ENCODE measurements at regions not wholly inside any gene's neighbourhood (a gene's known extent, or its start where the extent isn't known, plus 50 kb on each side); places are given as distances from the start of the nearest gene placed in this dataset.

DNA sequence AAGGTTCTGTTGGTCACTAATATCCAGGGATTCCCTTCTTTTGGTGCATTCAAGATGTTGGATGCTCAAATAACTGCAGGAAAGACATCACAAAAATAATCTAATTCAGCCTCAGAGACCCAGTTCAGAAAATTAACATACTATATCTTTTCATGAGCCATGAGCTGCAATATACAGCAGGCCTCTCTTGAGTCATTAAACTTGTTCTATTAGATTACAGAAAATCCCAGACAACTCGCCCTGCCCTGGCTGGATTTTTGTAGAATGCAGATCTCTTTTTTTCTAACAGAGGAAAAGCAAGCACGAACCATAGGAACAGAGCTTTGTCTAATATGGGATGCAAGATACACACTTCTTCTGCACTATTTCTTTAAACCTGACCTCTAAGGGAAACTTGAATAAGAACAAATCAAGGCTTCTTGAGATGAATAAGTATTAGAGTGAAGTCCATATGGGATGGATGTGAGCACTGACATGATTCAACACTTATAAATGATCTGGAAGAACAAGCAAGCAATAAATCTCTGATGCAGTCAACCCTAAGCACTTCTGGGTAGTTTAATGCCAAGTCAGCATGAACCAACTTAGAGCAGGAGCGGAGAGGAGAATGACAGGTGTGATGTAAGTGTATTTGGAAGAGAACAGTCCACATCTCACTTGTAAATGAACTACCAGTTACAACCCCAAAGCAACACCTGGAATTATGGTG lies 70.7 kb upstream of the GNAO1 start:
- TF ChIP-seq EP300 (IDR thresholded peaks at IDR 0.05), result no peak
- TF ChIP-seq, protein P1, sequence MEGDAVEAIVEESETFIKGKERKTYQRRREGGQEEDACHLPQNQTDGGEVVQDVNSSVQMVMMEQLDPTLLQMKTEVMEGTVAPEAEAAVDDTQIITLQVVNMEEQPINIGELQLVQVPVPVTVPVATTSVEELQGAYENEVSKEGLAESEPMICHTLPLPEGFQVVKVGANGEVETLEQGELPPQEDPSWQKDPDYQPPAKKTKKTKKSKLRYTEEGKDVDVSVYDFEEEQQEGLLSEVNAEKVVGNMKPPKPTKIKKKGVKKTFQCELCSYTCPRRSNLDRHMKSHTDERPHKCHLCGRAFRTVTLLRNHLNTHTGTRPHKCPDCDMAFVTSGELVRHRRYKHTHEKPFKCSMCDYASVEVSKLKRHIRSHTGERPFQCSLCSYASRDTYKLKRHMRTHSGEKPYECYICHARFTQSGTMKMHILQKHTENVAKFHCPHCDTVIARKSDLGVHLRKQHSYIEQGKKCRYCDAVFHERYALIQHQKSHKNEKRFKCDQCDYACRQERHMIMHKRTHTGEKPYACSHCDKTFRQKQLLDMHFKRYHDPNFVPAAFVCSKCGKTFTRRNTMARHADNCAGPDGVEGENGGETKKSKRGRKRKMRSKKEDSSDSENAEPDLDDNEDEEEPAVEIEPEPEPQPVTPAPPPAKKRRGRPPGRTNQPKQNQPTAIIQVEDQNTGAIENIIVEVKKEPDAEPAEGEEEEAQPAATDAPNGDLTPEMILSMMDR (IDR thresholded peaks at IDR 0.05), result no peak
- TF ChIP-seq POLR2A (IDR thresholded peaks at IDR 0.05), result no peak

All from ovary (tissue), 3 donors.